ENCODE measurements at regions not wholly inside any gene's neighbourhood (a gene's known extent, or its start where the extent isn't known, plus 50 kb on each side); places are given as distances from the start of the nearest gene placed in this dataset.

DNA sequence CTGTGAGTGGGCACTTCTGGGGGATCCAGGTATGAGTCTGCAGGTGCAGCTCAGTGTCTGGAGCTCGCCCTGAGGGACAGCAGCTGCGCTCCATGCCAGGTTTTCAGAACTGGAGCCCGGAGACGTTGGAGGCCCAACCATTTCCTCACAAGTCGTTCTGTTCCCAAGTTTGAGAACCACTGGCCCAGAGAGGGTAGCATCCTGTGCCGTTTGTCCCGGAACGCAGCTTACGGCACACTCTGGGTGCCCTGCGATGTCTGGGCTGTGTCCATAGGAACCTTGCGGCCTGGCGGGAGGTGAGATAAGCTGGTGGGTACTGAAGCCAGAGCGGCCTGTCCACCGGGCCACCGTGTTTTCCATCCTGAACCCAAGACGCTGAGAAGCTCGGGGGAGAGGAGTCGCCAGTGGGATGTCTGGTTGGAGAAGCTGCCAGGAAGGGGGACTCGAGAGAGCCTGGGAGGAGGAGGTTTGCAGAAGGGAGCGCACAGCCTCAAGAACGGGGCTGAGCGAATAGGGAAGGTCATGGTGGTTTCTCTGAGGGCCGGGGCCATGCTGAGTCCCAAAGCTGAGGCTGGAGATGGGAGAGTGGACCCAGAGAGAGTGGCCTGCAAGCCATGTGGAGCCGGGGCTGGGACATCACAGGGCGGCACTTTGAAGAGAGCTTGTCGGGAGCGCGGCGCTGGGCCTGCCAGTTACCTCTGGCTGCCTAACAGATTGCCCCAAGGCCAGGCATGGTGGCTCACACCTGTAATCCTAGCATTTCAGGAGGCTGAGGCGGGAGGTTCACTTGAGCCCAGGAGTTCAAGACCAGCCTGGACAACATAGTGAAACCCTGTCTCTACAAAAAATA is 211.0 kb upstream of the GSE1 start:
- DNase-seq (ENCODE audit: low read depth), result no peak

DNA sequence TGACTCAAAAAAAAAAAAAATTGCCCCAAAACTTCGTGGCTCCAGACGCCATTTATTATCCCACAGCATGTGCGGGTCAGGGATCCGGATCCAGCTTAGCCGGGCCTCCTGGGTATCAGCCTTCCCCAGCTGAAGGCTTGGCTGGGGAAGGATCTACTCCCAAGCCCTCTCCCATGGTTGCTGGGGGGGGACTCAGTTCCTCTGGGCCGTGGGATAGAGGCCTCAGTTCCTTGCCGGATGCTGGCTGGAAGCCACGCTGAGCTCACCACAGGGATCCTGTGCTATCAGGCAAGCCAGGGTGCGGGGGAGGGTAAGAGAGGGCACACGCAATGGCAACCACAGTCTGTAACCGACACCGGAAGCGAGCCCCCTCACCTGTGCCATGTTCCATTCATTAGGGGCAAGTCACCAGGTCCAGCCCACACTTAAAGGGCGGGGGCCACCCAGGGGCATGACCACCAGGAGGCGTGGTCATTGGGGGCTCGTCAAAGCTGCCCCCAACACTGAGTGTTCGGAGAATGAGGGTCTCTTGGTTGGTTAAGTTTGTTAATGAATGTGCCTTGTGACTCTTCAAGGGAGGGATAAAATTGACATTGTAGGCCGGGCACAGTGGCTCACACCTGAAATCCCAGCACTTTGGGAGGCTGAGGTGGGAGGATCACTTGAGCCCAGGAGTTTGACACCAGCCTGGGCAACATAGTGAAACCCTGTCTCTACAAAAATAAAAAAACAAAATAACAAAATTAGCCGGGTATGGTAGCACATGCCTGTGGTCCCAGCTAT is 210.0 kb upstream of the GSE1 start:
- no peak for DNase-seq (ENCODE audit: low read depth)

DNA sequence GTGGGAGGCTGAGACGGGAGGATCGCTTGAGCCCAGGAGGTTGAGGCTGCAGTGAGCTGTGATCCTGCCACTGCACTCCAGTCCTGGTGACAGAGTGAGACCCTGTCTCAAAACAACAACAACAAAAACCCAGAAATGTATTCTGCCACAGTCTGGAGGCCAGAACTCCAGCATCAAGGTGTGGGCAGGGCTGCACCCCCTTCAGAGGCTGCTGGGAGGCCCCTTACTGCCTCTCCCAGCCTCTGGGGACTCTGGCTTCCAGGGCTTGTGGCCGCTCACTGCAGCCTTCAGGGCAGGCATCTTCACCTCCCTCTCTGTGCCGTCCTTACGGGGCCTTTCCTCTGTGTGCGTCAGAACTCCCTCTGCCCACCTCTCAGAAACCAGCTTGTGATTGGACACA is 209.4 kb upstream of the GSE1 start:
- no peak for DNase-seq (ENCODE audit: low read depth)

DNA sequence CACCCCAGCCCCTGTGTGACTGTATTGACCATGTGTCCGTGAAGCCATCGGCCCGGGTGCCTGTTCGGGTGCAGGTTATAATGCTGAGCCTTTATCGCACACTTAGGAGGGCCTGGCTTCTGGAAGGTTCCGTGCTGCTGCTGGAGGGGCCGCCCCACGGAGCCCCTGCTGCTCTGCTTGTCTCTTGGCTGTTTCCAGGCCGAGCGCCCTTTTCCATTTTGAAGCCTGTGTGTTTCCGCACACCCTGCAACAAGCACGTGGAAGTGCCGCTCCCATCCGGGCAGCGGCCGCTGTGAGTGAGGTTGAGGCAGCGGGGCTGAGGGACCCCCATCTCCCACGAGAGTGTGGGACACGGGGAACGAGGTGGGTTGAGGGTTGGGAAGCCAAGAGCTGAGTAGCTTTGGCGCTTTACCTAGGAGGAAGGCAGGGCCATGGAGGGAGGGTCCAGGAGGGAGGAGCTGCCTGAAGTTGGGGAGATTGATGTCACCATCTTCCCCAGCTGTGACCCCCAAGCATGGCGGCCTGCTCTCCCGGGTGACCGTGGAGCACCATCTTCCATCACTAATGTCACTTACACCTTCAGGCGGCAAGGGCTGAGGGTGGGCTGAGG is 200.1 kb upstream of the GSE1 start:
- no peak for DNase-seq (ENCODE audit: low read depth)

DNA sequence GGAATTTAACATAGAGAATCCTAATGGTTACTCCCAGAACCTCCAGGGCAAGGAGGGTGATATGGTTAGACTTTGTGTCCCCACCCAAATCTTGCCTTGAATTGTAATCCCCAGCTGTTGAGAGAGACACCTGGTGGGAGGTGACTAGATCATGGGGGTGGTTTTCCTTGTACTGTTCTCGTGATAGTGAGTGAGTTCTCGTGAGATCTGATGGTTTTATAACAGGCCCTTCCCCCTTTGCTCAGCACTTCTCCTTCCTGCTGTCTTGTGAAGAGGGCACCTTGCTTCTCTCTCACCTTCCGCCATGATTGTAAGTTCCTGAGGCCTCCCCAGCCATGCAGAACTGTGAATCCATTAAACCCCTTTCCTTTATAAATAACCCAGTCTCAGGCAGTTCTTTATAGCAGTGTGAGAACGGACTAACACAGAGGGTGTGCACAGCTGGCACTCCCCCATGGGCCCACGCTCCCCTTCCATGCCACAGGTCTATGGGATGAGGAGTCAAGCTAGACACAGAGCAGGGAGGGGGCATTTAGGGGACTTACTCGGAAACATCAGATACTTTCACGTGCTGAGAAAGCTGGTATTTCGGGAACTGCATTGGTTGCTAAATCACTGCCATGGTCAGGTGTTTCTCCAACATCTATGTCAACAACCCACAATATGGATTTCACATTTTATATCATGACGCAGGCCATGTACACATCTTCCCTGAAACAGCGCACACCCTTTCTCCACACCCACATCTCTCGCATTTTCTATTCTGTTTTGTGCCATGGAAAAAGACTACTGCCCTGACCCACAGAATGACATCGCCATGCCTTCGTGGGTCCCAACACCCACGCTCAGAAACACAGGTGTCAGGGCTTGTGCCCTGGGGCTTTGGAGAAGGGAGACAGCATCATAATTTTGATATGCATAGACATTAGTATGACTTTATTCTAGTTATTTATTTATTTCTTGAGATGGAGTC is 199.1 kb upstream of the GSE1 start:
- DNase-seq (ENCODE audit: low read depth), result no peak

DNA sequence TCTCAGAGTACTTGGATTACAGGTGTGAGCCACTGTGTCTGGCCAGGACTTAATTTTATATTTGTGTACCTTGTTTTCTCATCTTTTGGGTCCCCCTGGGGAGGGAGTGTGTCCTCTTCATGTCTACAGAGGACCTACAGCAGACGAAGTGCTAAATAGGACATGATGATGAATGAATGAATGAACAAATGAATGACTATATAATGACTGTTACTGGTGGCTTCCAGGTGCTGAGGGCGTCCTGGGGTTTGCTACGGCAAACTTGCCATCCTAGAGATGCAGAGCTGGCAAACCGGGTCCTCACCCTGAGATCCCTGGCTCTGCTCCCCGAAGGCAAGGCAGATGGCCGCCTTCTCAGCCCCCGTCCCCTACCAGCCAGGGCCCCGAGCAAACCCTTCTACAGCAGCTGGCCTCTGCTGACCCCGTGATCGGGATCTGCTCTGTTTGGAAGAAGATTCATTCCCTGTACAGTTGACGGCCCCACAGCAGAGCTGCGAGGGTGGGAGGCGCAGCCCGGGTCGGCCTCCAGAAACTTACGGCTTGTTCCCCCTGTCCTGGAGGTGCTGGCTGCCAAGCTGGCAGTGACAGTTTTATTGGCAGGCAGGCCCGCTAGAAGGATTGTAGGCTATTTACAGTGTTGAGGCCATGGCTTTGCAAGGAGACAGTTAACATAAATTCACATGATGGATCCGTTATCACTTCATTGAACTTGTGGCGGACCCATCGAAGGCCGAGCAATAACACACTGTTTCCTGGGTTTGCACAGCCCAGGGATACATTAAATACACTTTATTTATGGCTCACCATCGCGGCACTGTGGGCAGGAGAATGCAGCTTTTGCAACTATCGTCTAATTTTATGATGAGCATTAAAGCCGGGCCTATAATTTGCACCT is 197.7 kb upstream of the GSE1 start:
- no peak for DNase-seq (ENCODE audit: low read depth)

GRCh38 chr16:85416228-85417109 is 196.7 kb upstream of the GSE1 start:
- no peak for DNase-seq (ENCODE audit: low read depth)

- DNase-seq (ENCODE audit: low read depth), result no peak
These were observed 195.8 kb upstream of the GSE1 start for GRCh38 chr16:85417156-85417860.

GRCh38 chr16:85418978-85419491 is 194.1 kb upstream of the GSE1 start:
- no peak for DNase-seq (ENCODE audit: low read depth)

DNA sequence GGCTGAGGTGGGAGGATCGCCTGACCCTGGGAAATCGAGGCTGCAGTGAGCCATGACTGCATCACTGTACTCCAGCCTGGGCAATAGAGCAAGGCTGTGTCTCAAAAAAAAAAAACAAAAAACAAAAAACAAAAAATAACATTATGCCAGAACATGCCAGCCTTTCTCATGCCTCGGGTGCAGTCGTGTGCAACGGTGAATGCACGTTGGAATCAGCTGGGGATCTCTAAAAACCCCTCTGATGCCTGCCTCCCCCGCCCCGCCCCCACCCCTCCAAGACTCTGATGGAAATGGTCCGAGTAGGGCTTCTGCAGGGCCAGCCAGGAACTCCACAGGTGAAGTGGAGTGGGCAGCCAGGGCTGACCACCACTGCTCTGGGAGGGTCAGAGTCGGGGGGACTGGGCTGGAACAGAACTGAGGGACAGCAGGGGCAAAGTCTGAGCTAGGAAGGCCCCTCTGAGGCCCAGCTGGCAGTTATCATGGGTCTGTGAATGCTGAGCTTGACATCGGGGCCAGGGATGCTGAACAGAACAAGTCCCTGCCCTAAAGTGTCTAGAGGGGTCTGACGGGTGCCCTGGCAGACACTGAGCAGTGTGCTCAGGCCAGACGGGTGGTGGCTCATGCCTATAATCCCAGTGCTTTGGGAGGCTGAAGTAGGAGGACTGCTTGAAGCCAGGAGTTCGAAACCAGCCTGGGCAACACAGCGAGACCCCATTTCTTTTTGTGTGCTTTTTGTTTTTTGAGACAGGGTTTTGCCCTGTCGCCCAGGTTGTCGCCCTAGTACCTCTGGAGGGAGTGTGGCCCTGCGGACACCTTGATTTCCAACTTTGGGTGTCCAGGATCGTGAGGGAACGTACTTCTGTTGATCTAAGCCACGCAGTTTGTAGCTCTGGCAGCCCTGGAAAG is 193.4 kb upstream of the GSE1 start:
- no peak for DNase-seq (ENCODE audit: low read depth)

- DNase-seq (ENCODE audit: low read depth), result no peak
These were observed 192.4 kb upstream of the GSE1 start for GRCh38 chr16:85420501-85421337.

DNA sequence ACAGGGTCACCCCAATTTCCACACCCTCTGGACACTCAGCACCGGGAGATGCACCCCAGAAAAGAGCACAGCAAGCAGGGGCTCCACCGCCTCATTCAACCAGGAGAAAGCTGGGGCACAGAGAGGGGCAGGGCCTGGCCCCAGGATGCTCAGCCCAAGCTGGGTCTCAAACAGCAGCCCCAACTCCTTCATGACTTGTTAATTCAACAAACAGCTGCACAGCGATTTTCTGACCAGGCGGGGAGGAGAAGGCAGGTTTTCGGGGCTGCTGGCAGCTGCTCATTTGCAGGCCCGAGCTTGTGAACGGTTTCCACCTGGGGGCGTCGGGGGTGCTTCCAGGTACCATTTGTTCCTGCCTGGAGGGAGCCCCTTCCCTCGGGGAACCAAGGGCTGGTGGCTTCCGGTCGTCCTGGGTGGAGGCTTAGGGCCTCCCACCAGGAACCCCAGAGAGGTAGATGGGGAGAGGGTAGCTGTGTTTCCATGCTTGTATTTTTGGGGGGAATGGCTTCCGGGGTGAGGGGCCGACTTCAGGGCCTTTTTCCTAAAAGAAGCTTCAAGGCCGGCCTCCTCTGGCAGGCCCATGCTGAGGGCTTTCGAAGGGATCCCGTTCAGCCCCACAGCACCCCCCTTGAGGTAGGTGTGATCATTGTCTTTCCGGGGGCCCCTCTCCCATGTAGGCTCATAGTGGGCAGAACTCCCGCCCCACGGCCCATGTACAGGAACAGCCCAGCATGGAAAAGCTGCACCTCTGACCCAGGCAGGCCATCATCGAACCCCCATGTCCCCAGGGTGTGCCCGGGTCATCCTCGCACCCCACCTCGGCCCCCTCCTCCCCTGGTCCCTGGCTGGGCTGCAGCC is 191.6 kb upstream of the GSE1 start:
- DNase-seq (ENCODE audit: low read depth), result no peak

GRCh38 chr16:85422196-85422631 is 190.9 kb upstream of the GSE1 start:
- DNase-seq (ENCODE audit: low read depth), result no peak

GRCh38 chr16:85422632-85423550 is 190.2 kb upstream of the GSE1 start:
- DNase-seq (ENCODE audit: low read depth), result no peak
